ENCODE measurements at regions not wholly inside any gene's neighbourhood (a gene's known extent, or its start where the extent isn't known, plus 50 kb on each side); places are given as distances from the start of the nearest gene placed in this dataset.

DNA sequence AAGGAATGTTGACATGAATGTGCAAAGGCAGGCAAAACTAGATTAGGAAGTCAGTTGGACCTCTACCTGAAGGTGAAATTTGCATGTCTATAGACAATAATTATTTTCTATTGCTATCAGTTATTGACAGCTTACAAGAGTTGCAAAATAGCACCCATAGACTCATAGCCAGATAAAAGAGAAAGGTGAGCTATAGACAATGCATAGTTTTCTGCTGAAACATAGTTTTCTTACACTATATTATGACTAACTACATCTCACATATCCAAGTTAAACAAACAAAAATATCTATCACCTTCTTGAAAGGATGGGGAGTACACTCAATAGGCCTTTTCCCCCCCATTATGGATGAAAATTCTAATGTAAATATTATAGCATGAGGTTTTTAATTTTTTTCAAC, 305.0 kb downstream of the PTH2R start:
- no peaks in the 10 kb centered on the region for H3K9me3 ChIP-seq (ENCODE audit: low read length)
- H4K20me1 ChIP-seq (ENCODE audit: low read length), result no peaks in the 10 kb centered on the region
- ATAC-seq, result no peak
- H3K27me3 ChIP-seq (ENCODE audit: low read length), result no peaks in the 10 kb centered on the region
- no peaks in the 10 kb centered on the region for H3K9me2 ChIP-seq (replicated peaks; ENCODE audit: low read length)
- H2AFZ ChIP-seq (ENCODE audit: low read length), result no peak overlapping the region
- no peak overlapping the region for H3K4me3 ChIP-seq (ENCODE audit: low read length)
- intact Hi-C loops (cut with micrococcal nuclease), result no loop called here
- no peak overlapping the region for H3K9ac ChIP-seq (ENCODE audit: low read length)
- TF ChIP-seq, protein P1, sequence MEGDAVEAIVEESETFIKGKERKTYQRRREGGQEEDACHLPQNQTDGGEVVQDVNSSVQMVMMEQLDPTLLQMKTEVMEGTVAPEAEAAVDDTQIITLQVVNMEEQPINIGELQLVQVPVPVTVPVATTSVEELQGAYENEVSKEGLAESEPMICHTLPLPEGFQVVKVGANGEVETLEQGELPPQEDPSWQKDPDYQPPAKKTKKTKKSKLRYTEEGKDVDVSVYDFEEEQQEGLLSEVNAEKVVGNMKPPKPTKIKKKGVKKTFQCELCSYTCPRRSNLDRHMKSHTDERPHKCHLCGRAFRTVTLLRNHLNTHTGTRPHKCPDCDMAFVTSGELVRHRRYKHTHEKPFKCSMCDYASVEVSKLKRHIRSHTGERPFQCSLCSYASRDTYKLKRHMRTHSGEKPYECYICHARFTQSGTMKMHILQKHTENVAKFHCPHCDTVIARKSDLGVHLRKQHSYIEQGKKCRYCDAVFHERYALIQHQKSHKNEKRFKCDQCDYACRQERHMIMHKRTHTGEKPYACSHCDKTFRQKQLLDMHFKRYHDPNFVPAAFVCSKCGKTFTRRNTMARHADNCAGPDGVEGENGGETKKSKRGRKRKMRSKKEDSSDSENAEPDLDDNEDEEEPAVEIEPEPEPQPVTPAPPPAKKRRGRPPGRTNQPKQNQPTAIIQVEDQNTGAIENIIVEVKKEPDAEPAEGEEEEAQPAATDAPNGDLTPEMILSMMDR (conservative IDR thresholded peaks at IDR 0.05; ENCODE audit: low read depth, low read length), result no peak
- TF ChIP-seq EZH2 (IDR thresholded peaks at IDR 0.05; ENCODE audit: low read length, unreplicated experiment) (no peak), EZH2phosphoT487 (IDR thresholded peaks at IDR 0.05; ENCODE audit: borderline replicate concordance, low read length) (no peak)
- CTCF ChIA-PET, result no interaction called here
- BruUV-seq (replicated peaks), result no TSS peak
- no peak overlapping the region for H3K27ac ChIP-seq (ENCODE audit: low read length)
- no peaks in the 10 kb centered on the region for H3K36me3 ChIP-seq (ENCODE audit: low read depth, low read length)
- H3K79me2 ChIP-seq (ENCODE audit: low read length), result no peaks in the 10 kb centered on the region
- H3K4me2 ChIP-seq (ENCODE audit: low read length), result no peak overlapping the region
- DNase-seq, result no peak
- H3K4me1 ChIP-seq (ENCODE audit: insufficient read depth, low read length), result no peaks in the 10 kb centered on the region
- no peaks in the 10 kb centered on the region for H3F3A ChIP-seq (ENCODE audit: low read length, unreplicated experiment)
- POLR2A ChIA-PET (ENCODE audit: unreplicated experiment), result no interaction called here

DNA sequence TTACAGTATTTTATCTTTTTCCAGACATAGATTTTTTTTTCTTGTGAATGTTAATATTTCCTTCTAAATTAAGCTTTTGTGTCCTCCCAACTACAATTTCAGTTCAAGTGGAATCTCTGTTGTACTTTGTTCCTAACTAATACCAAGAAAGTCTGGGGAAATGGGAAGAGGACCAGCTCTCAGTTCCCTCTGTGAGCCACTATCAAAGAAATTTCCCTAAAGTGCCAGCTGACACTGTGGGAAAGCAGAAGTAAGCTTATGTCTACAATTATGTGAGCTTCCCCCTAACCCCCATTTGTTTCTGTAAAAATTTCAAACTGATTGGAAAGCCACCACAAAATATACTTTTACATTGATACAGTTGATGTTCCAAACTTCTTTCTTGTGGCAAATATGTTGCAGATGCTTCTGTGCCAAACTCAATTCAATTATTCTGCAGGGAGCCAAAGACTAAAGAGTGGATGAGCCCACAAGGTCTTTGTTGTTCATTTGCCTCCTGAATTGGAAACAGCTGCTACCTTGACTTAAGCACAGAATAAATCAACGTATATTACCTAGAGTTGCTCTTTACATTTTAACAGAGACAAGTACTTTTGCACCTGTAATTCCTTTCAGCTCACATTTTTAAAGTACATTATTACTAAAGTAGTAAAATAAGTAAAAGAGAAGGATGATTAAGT, 306.6 kb downstream of the PTH2R start:
- TF ChIP-seq EZH2phosphoT487 (IDR thresholded peaks at IDR 0.05; ENCODE audit: borderline replicate concordance, low read length), result no peak
- TF ChIP-seq EZH2 (IDR thresholded peaks at IDR 0.05; ENCODE audit: low read length, unreplicated experiment), result no peak
- TF ChIP-seq, protein P1 (conservative IDR thresholded peaks at IDR 0.05; ENCODE audit: low read depth, low read length), result no peak
- no peaks in the 10 kb centered on the region for H4K20me1 ChIP-seq (ENCODE audit: low read length)
- no peaks in the 10 kb centered on the region for H3K79me2 ChIP-seq (ENCODE audit: low read length)
- no peaks in the 10 kb centered on the region for H3F3A ChIP-seq (ENCODE audit: low read length, unreplicated experiment)
- ChIA-PET POLR2A (ENCODE audit: unreplicated experiment) (no interaction called here), CTCF (no interaction called here)
- no peaks in the 10 kb centered on the region for H3K9me3 ChIP-seq (ENCODE audit: low read length)
- ATAC-seq (no peak), DNase-seq (no peak)
- intact Hi-C loops (cut with micrococcal nuclease), result no loop called here
- H3K4me2 ChIP-seq (ENCODE audit: low read length), result no peak overlapping the region
- H3K27me3 ChIP-seq (ENCODE audit: low read length), result no peaks in the 10 kb centered on the region
- no peak overlapping the region for H2AFZ ChIP-seq (ENCODE audit: low read length)
- no peaks in the 10 kb centered on the region for H3K36me3 ChIP-seq (ENCODE audit: low read depth, low read length)
- no peak overlapping the region for H3K27ac ChIP-seq (ENCODE audit: low read length)
- no peak overlapping the region for H3K9ac ChIP-seq (ENCODE audit: low read length)
- H3K4me3 ChIP-seq (ENCODE audit: low read length), result no peak overlapping the region
- H3K9me2 ChIP-seq (replicated peaks; ENCODE audit: low read length), result no peaks in the 10 kb centered on the region
- BruUV-seq (replicated peaks), result no TSS peak
- no peaks in the 10 kb centered on the region for H3K4me1 ChIP-seq (ENCODE audit: insufficient read depth, low read length)

DNA sequence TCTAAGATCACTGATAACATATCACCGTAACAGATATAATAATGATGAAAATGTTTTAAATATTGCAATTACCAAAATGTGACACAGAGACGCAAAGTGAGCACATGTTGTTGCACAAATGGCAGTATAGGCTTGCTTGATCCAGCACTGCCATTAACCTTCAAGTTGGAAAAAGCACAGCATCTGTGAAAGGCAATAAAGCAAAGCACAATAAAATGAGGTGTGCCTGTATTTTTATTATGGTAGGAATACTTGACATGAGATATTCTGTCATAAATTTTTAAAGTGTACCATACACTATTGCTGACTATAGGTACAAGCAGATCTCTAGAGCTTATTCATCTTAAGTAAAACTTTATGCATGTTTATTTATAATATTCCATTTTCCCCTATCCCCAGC, 312.2 kb downstream of the PTH2R start:
- ChIA-PET POLR2A (ENCODE audit: unreplicated experiment) (no interaction called here), CTCF (no interaction called here)
- H3K36me3 ChIP-seq (ENCODE audit: low read depth, low read length), result no peaks in the 10 kb centered on the region
- intact Hi-C loops (cut with micrococcal nuclease), result no loop called here
- H3K9ac ChIP-seq (ENCODE audit: low read length), result no peak overlapping the region
- H2AFZ ChIP-seq (ENCODE audit: low read length), result no peak overlapping the region
- TF ChIP-seq EZH2phosphoT487 (IDR thresholded peaks at IDR 0.05; ENCODE audit: borderline replicate concordance, low read length), result no peak
- TF ChIP-seq, protein P1 (conservative IDR thresholded peaks at IDR 0.05; ENCODE audit: low read depth, low read length), result no peak
- no peak for TF ChIP-seq EZH2 (IDR thresholded peaks at IDR 0.05; ENCODE audit: low read length, unreplicated experiment)
- H3K27ac ChIP-seq (ENCODE audit: low read length), result no peak overlapping the region
- DNase-seq (no peak), ATAC-seq (no peak)
- H3F3A ChIP-seq (ENCODE audit: low read length, unreplicated experiment), result no peaks in the 10 kb centered on the region
- H3K4me2 ChIP-seq (ENCODE audit: low read length), result no peak overlapping the region
- H3K9me2 ChIP-seq (replicated peaks; ENCODE audit: low read length), result no peaks in the 10 kb centered on the region
- no peaks in the 10 kb centered on the region for H3K27me3 ChIP-seq (ENCODE audit: low read length)
- no peak overlapping the region for H3K4me3 ChIP-seq (ENCODE audit: low read length)
- H3K79me2 ChIP-seq (ENCODE audit: low read length), result no peaks in the 10 kb centered on the region
- H3K9me3 ChIP-seq (ENCODE audit: low read length), result no peaks in the 10 kb centered on the region
- no TSS peak for BruUV-seq (replicated peaks)
- H4K20me1 ChIP-seq (ENCODE audit: low read length), result no peaks in the 10 kb centered on the region
- no peaks in the 10 kb centered on the region for H3K4me1 ChIP-seq (ENCODE audit: insufficient read depth, low read length)

Measured in PC-3 (cell line).